ENCODE measurements at regions not wholly inside any gene's neighbourhood (a gene's known extent, or its start where the extent isn't known, plus 50 kb on each side); places are given as distances from the start of the nearest gene placed in this dataset.

DNA sequence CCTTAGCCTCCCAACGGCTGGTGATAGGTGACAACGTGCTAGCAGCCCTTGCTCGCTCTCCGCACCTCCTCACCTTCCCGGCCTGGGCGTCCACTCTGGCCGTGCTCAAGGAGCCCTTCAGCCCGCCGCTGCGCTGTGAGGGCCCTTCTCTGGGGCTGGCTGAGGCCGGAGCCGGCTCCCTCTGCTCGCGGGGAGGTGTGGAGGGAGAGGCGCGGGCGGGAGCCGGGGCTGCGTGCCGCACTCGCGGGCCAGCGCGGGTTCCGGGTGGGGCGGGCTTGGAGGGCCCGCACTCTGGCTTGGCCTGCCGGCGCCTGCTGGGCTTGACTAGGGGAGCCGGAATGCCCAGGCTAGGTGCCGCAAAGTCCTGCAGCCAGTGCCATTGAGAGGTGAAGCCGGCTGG lies 131.1 kb downstream of the CCER1 start:
- Histone ChIP-seq H3K4me2 (ENCODE audit: low read length) (no peak overlapping the region), H3K9me3 (ENCODE audit: insufficient read depth, low read depth, low read length) (no peaks in the 10 kb centered on the region), H2AFZ (ENCODE audit: low read depth, low read length) (no peak overlapping the region), H3K27me3 (ENCODE audit: insufficient read depth, low read length) (no peaks in the 10 kb centered on the region), H3K79me2 (ENCODE audit: insufficient read depth, low read length) (no peaks in the 10 kb centered on the region), H3K4me1 (ENCODE audit: insufficient read depth, low read length) (no peaks in the 10 kb centered on the region), H4K20me1 (ENCODE audit: insufficient read depth, low read length) (no peaks in the 10 kb centered on the region), H3K36me3 (ENCODE audit: insufficient read depth, low read length) (no peaks in the 10 kb centered on the region), H3K9ac (ENCODE audit: low read length) (no peak overlapping the region), H3K4me3 (ENCODE audit: insufficient read depth, low read depth, low read length) (no peak overlapping the region), H3K27ac (ENCODE audit: low read depth, low read length) (no peak overlapping the region)
- TF ChIP-seq, protein P1, sequence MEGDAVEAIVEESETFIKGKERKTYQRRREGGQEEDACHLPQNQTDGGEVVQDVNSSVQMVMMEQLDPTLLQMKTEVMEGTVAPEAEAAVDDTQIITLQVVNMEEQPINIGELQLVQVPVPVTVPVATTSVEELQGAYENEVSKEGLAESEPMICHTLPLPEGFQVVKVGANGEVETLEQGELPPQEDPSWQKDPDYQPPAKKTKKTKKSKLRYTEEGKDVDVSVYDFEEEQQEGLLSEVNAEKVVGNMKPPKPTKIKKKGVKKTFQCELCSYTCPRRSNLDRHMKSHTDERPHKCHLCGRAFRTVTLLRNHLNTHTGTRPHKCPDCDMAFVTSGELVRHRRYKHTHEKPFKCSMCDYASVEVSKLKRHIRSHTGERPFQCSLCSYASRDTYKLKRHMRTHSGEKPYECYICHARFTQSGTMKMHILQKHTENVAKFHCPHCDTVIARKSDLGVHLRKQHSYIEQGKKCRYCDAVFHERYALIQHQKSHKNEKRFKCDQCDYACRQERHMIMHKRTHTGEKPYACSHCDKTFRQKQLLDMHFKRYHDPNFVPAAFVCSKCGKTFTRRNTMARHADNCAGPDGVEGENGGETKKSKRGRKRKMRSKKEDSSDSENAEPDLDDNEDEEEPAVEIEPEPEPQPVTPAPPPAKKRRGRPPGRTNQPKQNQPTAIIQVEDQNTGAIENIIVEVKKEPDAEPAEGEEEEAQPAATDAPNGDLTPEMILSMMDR (IDR thresholded peaks at IDR 0.05; ENCODE audit: insufficient read depth, low read depth, low read length) = no peak
- no peak for TF ChIP-seq EZH2 (IDR thresholded peaks at IDR 0.05; ENCODE audit: insufficient read depth, low read length)
- no peak for FAIRE-seq
- Mint-ChIP-seq H3K27me3 (ENCODE audit: low read depth, unreplicated experiment) (no peaks in the 10 kb centered on the region), H3K9me3 (ENCODE audit: unreplicated experiment) (no peaks in the 10 kb centered on the region), H3K4me1 (ENCODE audit: low read depth, unreplicated experiment) (no peaks in the 10 kb centered on the region), H3K27ac (ENCODE audit: unreplicated experiment) (no peak overlapping the region), H3K36me3 (ENCODE audit: low read depth, unreplicated experiment) (no peaks in the 10 kb centered on the region), H3K4me3 (ENCODE audit: unreplicated experiment) (no peak overlapping the region)
- no peak for DNase-seq (ENCODE audit: low read depth)

DNA sequence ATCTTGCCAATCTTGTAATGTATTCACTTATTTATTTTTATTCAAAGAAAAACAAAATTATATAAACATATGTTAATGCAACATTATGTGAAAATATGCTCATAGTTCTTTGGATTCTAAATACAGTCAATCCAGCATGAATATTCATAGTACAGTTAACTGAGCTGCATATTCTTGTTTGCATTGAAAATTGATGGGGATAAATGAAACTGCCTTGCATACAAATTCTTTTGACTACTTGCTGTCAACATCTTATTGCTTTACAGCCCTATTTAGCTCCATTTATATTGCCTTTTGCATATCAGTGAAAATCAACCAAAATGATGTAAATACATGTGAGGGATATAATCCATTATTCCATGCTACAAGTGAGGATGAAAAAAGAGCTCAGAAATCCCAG lies 135.3 kb downstream of the CCER1 start:
- Mint-ChIP-seq H3K4me1 (ENCODE audit: low read depth, unreplicated experiment) (no peaks in the 10 kb centered on the region), H3K36me3 (ENCODE audit: low read depth, unreplicated experiment) (no peaks in the 10 kb centered on the region), H3K27ac (ENCODE audit: unreplicated experiment) (no peak overlapping the region), H3K9me3 (ENCODE audit: unreplicated experiment) (no peaks in the 10 kb centered on the region), H3K27me3 (ENCODE audit: low read depth, unreplicated experiment) (no peaks in the 10 kb centered on the region), H3K4me3 (ENCODE audit: unreplicated experiment) (no peak overlapping the region)
- DNase-seq (ENCODE audit: low read depth) (no peak), FAIRE-seq (no peak)
- Histone ChIP-seq H3K79me2 (ENCODE audit: insufficient read depth, low read length) (no peaks in the 10 kb centered on the region), H3K27me3 (ENCODE audit: insufficient read depth, low read length) (no peaks in the 10 kb centered on the region), H3K9ac (ENCODE audit: low read length) (no peak overlapping the region), H3K27ac (ENCODE audit: low read depth, low read length) (no peak overlapping the region), H3K9me3 (ENCODE audit: insufficient read depth, low read depth, low read length) (no peaks in the 10 kb centered on the region), H3K4me3 (ENCODE audit: insufficient read depth, low read depth, low read length) (no peak overlapping the region), H4K20me1 (ENCODE audit: insufficient read depth, low read length) (no peaks in the 10 kb centered on the region), H2AFZ (ENCODE audit: low read depth, low read length) (no peak overlapping the region), H3K4me2 (ENCODE audit: low read length) (no peak overlapping the region), H3K4me1 (ENCODE audit: insufficient read depth, low read length) (peaks cover 4% of the 10 kb centered on the region), H3K36me3 (ENCODE audit: insufficient read depth, low read length) (no peaks in the 10 kb centered on the region)
- TF ChIP-seq, protein P1 (IDR thresholded peaks at IDR 0.05; ENCODE audit: insufficient read depth, low read depth, low read length) = no peak
- no peak for TF ChIP-seq EZH2 (IDR thresholded peaks at IDR 0.05; ENCODE audit: insufficient read depth, low read length)

DNA sequence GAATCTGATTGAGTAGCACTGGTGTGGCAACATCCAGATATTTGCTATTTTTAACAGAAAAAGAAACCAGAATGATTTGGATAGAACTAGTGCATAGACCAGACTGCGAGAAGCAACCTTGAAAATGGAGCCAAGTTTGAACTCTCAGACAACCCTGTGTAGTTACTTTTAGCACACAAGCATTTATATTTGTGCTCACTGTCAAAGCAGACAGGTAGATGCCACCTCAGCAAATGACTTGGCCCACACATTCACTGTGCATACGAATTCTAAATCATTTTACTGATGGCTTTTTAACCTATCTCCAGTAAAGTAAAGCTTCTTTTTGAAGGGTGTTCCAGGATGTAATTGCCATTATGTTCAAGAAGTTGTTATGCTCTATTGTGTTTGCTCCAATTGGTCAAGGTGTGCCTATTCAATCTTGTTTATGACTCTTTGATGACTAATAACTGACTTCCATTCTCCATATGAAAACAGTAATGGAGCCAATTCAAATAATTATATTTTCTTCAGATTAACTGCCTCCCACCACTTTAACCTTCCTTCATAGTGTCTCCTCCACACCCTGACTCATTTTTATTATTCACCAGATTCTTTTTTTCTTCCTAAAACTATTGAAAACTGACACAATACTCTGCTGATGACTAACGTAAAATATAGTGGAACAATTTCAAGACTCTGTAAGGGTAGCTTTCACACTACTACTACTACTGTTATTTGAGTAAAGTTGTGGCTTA lies 138.5 kb downstream of the CCER1 start:
- Mint-ChIP-seq H3K4me1 (ENCODE audit: low read depth, unreplicated experiment) (no peaks in the 10 kb centered on the region), H3K9me3 (ENCODE audit: unreplicated experiment) (no peaks in the 10 kb centered on the region)
- no peak for FAIRE-seq

More for the DNA sequence above, 138.5 kb downstream of the CCER1 start:
- Histone ChIP-seq H3K9me3 (ENCODE audit: insufficient read depth, low read depth, low read length) (no peaks in the 10 kb centered on the region), H2AFZ (ENCODE audit: low read depth, low read length) (no peak overlapping the region), H3K4me1 (ENCODE audit: insufficient read depth, low read length) (peaks cover 4% of the 10 kb centered on the region), H3K4me2 (ENCODE audit: low read length) (peak overlapping the region; percentile 1), H3K9ac (ENCODE audit: low read length) (no peak overlapping the region), H3K4me3 (ENCODE audit: insufficient read depth, low read depth, low read length) (no peak overlapping the region), H4K20me1 (ENCODE audit: insufficient read depth, low read length) (no peaks in the 10 kb centered on the region), H3K27ac (ENCODE audit: low read depth, low read length) (peak overlapping the region; percentile 28), H3K36me3 (ENCODE audit: insufficient read depth, low read length) (no peaks in the 10 kb centered on the region), H3K79me2 (ENCODE audit: insufficient read depth, low read length) (no peaks in the 10 kb centered on the region), H3K27me3 (ENCODE audit: insufficient read depth, low read length) (no peaks in the 10 kb centered on the region)
- Mint-ChIP-seq H3K4me3 (ENCODE audit: unreplicated experiment) (no peak overlapping the region), H3K27me3 (ENCODE audit: low read depth, unreplicated experiment) (no peaks in the 10 kb centered on the region), H3K36me3 (ENCODE audit: low read depth, unreplicated experiment) (no peaks in the 10 kb centered on the region), H3K27ac (ENCODE audit: unreplicated experiment) (no peak overlapping the region)
- peak; percentile 74 for DNase-seq (ENCODE audit: low read depth)
- TF ChIP-seq EZH2 (IDR thresholded peaks at IDR 0.05; ENCODE audit: insufficient read depth, low read length) = no peak
- TF ChIP-seq, protein P1 (IDR thresholded peaks at IDR 0.05; ENCODE audit: insufficient read depth, low read depth, low read length) = no peak
